ENCODE measurements at regions not wholly inside any gene's neighbourhood (a gene's known extent, or its start where the extent isn't known, plus 50 kb on each side); places are given as distances from the start of the nearest gene placed in this dataset.

DNA sequence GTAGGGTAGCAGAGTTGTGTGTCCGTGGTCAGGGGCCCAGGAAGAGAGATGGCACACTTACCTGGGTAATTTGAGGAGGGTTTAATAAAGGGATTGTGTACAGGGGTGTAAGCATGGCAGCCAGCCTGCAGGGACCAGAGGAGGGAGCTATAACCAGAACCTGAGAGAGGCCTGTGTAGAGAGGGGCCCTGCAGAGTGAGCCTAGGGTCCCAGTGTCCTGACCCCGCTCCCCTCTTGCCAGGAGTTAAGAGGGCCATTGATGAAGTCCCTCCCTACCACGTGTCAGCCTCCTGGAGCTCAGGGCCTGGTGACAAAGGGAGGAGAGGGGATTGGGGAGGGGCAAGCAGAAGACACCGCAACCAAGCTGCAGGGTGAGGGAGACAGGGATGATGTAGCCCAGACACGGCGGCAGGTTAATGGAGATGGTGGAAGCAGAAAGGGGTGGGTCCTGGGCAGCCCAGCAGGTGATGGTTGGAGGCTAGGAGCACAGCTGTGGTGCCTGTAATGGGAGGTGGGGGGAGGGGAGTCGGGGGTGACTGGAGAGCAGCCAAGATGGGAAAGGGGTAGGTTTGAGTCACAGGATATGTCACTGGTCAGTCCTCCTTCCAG is 165.4 kb upstream of the TOPAZ1 start:
- POLR2A ChIA-PET (ENCODE audit: low non-redundant PET) = no interaction called here

GRCh38 chr3:44077267-44077666 is 164.4 kb upstream of the TOPAZ1 start:
- TF ChIP-seq, protein P1, sequence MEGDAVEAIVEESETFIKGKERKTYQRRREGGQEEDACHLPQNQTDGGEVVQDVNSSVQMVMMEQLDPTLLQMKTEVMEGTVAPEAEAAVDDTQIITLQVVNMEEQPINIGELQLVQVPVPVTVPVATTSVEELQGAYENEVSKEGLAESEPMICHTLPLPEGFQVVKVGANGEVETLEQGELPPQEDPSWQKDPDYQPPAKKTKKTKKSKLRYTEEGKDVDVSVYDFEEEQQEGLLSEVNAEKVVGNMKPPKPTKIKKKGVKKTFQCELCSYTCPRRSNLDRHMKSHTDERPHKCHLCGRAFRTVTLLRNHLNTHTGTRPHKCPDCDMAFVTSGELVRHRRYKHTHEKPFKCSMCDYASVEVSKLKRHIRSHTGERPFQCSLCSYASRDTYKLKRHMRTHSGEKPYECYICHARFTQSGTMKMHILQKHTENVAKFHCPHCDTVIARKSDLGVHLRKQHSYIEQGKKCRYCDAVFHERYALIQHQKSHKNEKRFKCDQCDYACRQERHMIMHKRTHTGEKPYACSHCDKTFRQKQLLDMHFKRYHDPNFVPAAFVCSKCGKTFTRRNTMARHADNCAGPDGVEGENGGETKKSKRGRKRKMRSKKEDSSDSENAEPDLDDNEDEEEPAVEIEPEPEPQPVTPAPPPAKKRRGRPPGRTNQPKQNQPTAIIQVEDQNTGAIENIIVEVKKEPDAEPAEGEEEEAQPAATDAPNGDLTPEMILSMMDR (conservative IDR thresholded peaks at IDR 0.05; ENCODE audit: low read depth) = no peak
- ChIA-PET CTCF (interaction anchor here (0.6 kb wide), 1 partner anchor 1484 kb away, joined by 6 read pairs; no protein-coding TSS in a partner anchor), POLR2A (ENCODE audit: low non-redundant PET) (no interaction called here)
- DNase-seq (ENCODE audit: low spot score) = no peak
- no peak overlapping the region for H3K27ac ChIP-seq

More for the DNA sequence above, 165.4 kb upstream of the TOPAZ1 start:
- CTCF ChIA-PET = interaction anchor here (0.6 kb wide), 1 partner anchor 749 kb away, joined by 6 read pairs; no protein-coding TSS in a partner anchor
- no peak overlapping the region for H3K27ac ChIP-seq
- TF ChIP-seq, protein P1 (conservative IDR thresholded peaks at IDR 0.05; ENCODE audit: low read depth) = no peak
- DNase-seq (ENCODE audit: low spot score) = no peak

GRCh38 chr3:44078863-44079262 is 162.8 kb upstream of the TOPAZ1 start:
- TF ChIP-seq, protein P1 (conservative IDR thresholded peaks at IDR 0.05; ENCODE audit: low read depth) = no peak
- ChIA-PET POLR2A (ENCODE audit: low non-redundant PET) (no interaction called here), CTCF (no interaction called here)
- no peak overlapping the region for H3K27ac ChIP-seq
- no peak for DNase-seq (ENCODE audit: low spot score)

DNA sequence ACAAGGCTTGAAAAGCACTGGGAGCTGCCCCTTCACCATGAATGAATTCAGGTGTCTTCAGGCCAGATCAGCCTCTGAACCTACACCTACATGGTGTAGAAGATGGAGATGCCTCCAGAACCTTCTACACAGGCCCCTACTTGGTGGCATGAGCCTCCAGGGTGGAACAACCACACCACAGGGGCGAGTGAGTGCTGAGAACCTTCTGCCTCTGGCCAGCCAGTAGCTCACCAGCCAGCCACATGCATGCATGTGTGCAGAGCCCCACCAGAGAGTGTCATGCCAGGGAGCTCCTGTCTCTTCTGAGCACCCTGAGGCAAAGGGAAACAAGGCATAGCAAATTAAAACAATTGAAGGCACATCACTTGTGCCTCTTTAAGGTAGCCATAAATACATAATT is 161.8 kb upstream of the TOPAZ1 start:
- CTCF ChIA-PET = no interaction called here
- no peak overlapping the region for H3K27ac ChIP-seq
- TF ChIP-seq, protein P1 (conservative IDR thresholded peaks at IDR 0.05; ENCODE audit: low read depth) = no peak
- no peak for DNase-seq (ENCODE audit: low spot score)
- POLR2A ChIA-PET (ENCODE audit: low non-redundant PET) = no interaction called here

DNA sequence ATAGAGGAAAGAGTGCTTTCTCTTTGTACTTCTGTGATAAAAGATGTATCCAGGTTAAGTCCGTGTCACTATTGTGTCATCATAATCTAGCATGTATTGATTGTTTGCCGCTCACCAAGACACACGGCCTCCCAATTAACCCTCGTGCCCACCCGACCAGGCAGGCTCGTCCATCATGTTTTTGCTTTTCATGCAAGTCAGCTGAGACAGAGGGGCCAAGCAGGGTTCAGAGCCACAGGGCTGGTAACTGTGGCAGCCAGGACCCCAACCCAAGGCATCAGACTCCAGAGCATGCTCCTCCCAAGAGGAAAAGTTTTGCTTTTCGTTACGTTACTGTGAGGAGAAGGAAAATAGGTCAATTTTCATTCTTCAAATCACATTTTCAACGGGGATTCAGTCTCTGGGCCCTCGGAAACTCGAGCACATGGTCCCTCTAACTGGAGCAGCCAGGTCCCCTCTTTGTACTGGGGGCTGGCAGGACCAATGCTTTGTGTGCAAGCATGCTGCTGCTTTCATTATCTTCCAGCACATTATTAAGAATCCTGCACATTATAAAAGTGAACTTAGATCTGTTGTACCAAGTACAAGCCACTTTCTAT is 161.1 kb upstream of the TOPAZ1 start:
- ChIA-PET POLR2A (ENCODE audit: low non-redundant PET) (no interaction called here), CTCF (no interaction called here)
- TF ChIP-seq, protein P1 (conservative IDR thresholded peaks at IDR 0.05; ENCODE audit: low read depth) = no peak
- DNase-seq (ENCODE audit: low spot score) = no peak
- H3K27ac ChIP-seq = no peak overlapping the region

DNA sequence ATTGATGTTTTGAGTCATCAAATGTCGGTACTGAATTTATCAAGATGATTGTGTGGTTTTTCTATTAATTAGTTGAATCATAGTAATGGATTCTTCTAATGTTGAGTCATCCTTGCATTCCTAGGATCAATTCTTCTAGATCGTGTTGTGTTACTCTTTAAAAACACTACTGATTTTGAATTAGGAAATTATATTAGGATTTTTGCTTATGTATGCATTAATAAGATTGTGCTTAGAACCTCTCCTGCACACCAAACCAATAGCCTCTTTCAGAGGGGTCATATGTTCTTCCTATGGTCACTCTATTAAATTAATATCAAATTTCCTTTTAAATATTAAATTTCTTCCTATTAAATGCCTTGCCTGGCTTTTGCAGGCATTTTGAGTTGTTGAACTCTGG is 151.7 kb upstream of the TOPAZ1 start:
- ChIA-PET POLR2A (ENCODE audit: low non-redundant PET) (no interaction called here), CTCF (no interaction called here)
- no peak overlapping the region for H3K27ac ChIP-seq
- TF ChIP-seq, protein P1 (conservative IDR thresholded peaks at IDR 0.05; ENCODE audit: low read depth) = no peak
- DNase-seq (ENCODE audit: low spot score) = no peak

Data from RWPE1 (cell line).